CD14-positive monocyte (primary cell): ENCODE measurements at regions not wholly inside any gene's neighbourhood (a gene's known extent, or its start where the extent isn't known, plus 50 kb on each side); places are given as distances from the start of the nearest gene placed in this dataset.

Source experiments
- DNase-seq, 3 donors: peaks; one replicate each; pipeline ENCODE4 v3.0.0-alpha.2; 2011 to 2022
- H2AFZ ChIP-seq: 2 replicates; pipeline ENCODE4 v1.6.0; 2012; ENCODE audit warnings: mild to moderate bottlenecking, low read depth, low read length, inconsistent platforms; ENCODE audit not compliant: insufficient read depth, poor library complexity, severe bottlenecking
- H3K27ac ChIP-seq, 2 donors: 1 replicate in 1 of 2; 2 replicates in 1 of 2; pipeline ENCODE4 v1.5.1; 2012 to 2013; ENCODE audit warnings: low read length in 2 of 2, control low read depth in 1 of 2, inconsistent platforms in 1 of 2, low read depth in 1 of 2, mild to moderate bottlenecking in 1 of 2
- H3K27me3 ChIP-seq, 2 donors: one replicate each; pipeline versions ENCODE4 v1.6.0 to v1.6.1; 2011 to 2013; ENCODE audit warnings: low read length in 2 of 2; ENCODE audit not compliant: control insufficient read depth in 2 of 2, insufficient read depth in 2 of 2
- H3K36me3 ChIP-seq, 2 donors: replicated peaks in 1 of 2; 1 replicate in 1 of 2; 2 replicates in 1 of 2; pipeline versions ENCODE4 v1.5.1 to v1.6.1; 2012 to 2013; ENCODE audit warnings: low read length in 2 of 2, control low read depth in 1 of 2, inconsistent platforms in 1 of 2, mild to moderate bottlenecking in 1 of 2; ENCODE audit not compliant: insufficient read depth in 2 of 2, control insufficient read depth in 1 of 2
- H3K4me1 ChIP-seq, 2 donors: 1 replicate in 1 of 2; 2 replicates in 1 of 2; pipeline versions ENCODE4 v1.5.1 to v1.6.1; 2012 to 2013; ENCODE audit warnings: low read length in 2 of 2, control low read depth in 1 of 2, inconsistent platforms in 1 of 2, mild to moderate bottlenecking in 1 of 2, moderate library complexity in 1 of 2; ENCODE audit not compliant: insufficient read depth in 2 of 2, control insufficient read depth in 1 of 2
- H3K4me2 ChIP-seq: replicated peaks from 2 replicates; pipeline ENCODE3; 2012; ENCODE audit warnings: low read length, moderate library complexity, mild to moderate bottlenecking; ENCODE audit not compliant: poor library complexity, severe bottlenecking; ENCODE audit errors: extremely low read depth
- H3K4me3 ChIP-seq, 3 experiments: fragments of 200-600 bp in 1 of 3; sonication (generic) in 1 of 3; replicated peaks in 1 of 3; 1 replicate in 2 of 3; 2 replicates in 1 of 3; pipeline ENCODE4 v1.5.1; 2011 to 2013; ENCODE audit warnings: low read length in 3 of 3, mild to moderate bottlenecking in 3 of 3, control low read depth in 2 of 3, low read depth in 2 of 3, inconsistent platforms in 1 of 3, moderate library complexity in 1 of 3
- H3K79me2 ChIP-seq: 2 replicates; pipeline ENCODE4 v1.6.0; 2012; ENCODE audit warnings: mild to moderate bottlenecking, control low read depth, inconsistent platforms, low read length, moderate library complexity; ENCODE audit not compliant: insufficient read depth
- H3K9ac ChIP-seq: 2 replicates; pipeline ENCODE4 v1.6.0; 2017; ENCODE audit warnings: low read length, mild to moderate bottlenecking; ENCODE audit not compliant: insufficient read depth, poor library complexity, severe bottlenecking
- H3K9me3 ChIP-seq, 2 donors: replicated peaks in 1 of 2; 1 replicate in 1 of 2; 2 replicates in 1 of 2; pipeline versions ENCODE4 v1.5.1 to v1.6.1; 2012 to 2013; ENCODE audit warnings: low read length in 2 of 2, control low read depth in 1 of 2; ENCODE audit not compliant: control insufficient read depth in 1 of 2, insufficient read depth in 1 of 2
- H4K20me1 ChIP-seq: 2 replicates; pipeline ENCODE4 v1.6.0; 2012; ENCODE audit warnings: mild to moderate bottlenecking, low read length, control low read depth, moderate library complexity; ENCODE audit not compliant: insufficient read depth
- H3K27ac Mint-ChIP-seq, 7 donors: one replicate each; pipeline ENCODE4 v1.8.0; 2020; ENCODE audit warnings: mild to moderate bottlenecking in 7 of 7, mixed read lengths in 7 of 7, moderate library complexity in 6 of 7, inconsistent platforms in 2 of 7
- H3K27me3 Mint-ChIP-seq, 3 donors: one replicate each; pipeline ENCODE4 v1.8.0; 2021 to 2022; ENCODE audit warnings: low read depth in 3 of 3, mild to moderate bottlenecking in 3 of 3, mixed read lengths in 3 of 3, moderate library complexity in 3 of 3, inconsistent platforms in 1 of 3
- H3K36me3 Mint-ChIP-seq, 2 donors: one replicate each; pipeline ENCODE4 v1.8.0; 2020; ENCODE audit warnings: mixed read lengths in 2 of 2, inconsistent platforms in 1 of 2, mild to moderate bottlenecking in 1 of 2
- H3K4me1 Mint-ChIP-seq: one replicate; pipeline ENCODE4 v1.8.0; 2020; ENCODE audit warnings: mild to moderate bottlenecking, mixed read lengths
- H3K4me3 Mint-ChIP-seq, 2 donors: one replicate each; pipeline ENCODE4 v1.8.0; 2020; ENCODE audit warnings: mild to moderate bottlenecking in 2 of 2, mixed read lengths in 2 of 2, moderate library complexity in 1 of 2
- H3K9me3 Mint-ChIP-seq, 7 donors: one replicate each; pipeline ENCODE4 v1.8.0; 2020 to 2022; ENCODE audit warnings: mixed read lengths in 7 of 7, mild to moderate bottlenecking in 6 of 7, moderate library complexity in 6 of 7, inconsistent platforms in 2 of 7
- WGBS: methylation state at CpG from one replicate; pipeline ENCODE4 v1.1.5; 2013; ENCODE audit warnings: missing lambda C conversion rate; ENCODE audit not compliant: insufficient coverage; 5-methylcytosine and 5-hydroxymethylcytosine counted together
- intact Hi-C, 2 donors: fragments of 100-400 bp; cut with micrococcal nuclease; formaldehyde crosslinking; loops; one replicate each; pipeline versions ENCODE4 v1.15.0 to v1.15.1; 2023
- TF ChIP-seq, protein P1 (sequence below): fragments of 200-600 bp; IDR thresholded peaks from one replicate; pipeline ENCODE4 v1.8.0; 2022; ENCODE audit warnings: antibody characterized with exemption, mild to moderate bottlenecking

GRCh38 chr6:130681028-130681427, 146.2 kb upstream of the SMLR1 start:
- TF ChIP-seq, protein P1, sequence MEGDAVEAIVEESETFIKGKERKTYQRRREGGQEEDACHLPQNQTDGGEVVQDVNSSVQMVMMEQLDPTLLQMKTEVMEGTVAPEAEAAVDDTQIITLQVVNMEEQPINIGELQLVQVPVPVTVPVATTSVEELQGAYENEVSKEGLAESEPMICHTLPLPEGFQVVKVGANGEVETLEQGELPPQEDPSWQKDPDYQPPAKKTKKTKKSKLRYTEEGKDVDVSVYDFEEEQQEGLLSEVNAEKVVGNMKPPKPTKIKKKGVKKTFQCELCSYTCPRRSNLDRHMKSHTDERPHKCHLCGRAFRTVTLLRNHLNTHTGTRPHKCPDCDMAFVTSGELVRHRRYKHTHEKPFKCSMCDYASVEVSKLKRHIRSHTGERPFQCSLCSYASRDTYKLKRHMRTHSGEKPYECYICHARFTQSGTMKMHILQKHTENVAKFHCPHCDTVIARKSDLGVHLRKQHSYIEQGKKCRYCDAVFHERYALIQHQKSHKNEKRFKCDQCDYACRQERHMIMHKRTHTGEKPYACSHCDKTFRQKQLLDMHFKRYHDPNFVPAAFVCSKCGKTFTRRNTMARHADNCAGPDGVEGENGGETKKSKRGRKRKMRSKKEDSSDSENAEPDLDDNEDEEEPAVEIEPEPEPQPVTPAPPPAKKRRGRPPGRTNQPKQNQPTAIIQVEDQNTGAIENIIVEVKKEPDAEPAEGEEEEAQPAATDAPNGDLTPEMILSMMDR, result no peak
- Histone ChIP-seq H3K4me3 (no peak overlapping the region), H3K9ac (no peak overlapping the region), H3K4me1 (no peaks in the 10 kb centered on the region), H3K27ac (no peak overlapping the region), H3K27me3 (no peaks in the 10 kb centered on the region), H2AFZ (no peak overlapping the region), H3K79me2 (no peaks in the 10 kb centered on the region), H3K36me3 (no peaks in the 10 kb centered on the region), H3K4me2 (no peak overlapping the region), H3K9me3 (peaks cover 0 to 3% of the 10 kb centered on the region in 2 donors), H4K20me1 (no peaks in the 10 kb centered on the region)
- no peaks in the 10 kb centered on the region for H3K36me3 Mint-ChIP-seq
- H3K27me3 Mint-ChIP-seq, result peaks cover 0 to 1% (median 0%) of the 10 kb centered on the region in 3 donors
- peaks cover 0 to 6% (median 0%) of the 10 kb centered on the region in 7 donors for H3K9me3 Mint-ChIP-seq
- H3K4me3 Mint-ChIP-seq, result no peak overlapping the region
- no peak for DNase-seq
- no peaks in the 10 kb centered on the region for H3K4me1 Mint-ChIP-seq
- intact Hi-C loops, result no loop called here
- no peak overlapping the region for H3K27ac Mint-ChIP-seq
- no CpG with 5 or more reads among the region's 1 CpG for WGBS

GRCh38 chr6:130682066-130682465, 145.1 kb upstream of the SMLR1 start:
- no peak for DNase-seq
- Histone ChIP-seq H3K4me3 (no peak overlapping the region), H3K79me2 (no peaks in the 10 kb centered on the region), H3K27me3 (no peaks in the 10 kb centered on the region), H3K4me1 (no peaks in the 10 kb centered on the region), H3K36me3 (no peaks in the 10 kb centered on the region), H4K20me1 (no peaks in the 10 kb centered on the region), H3K27ac (no peak overlapping the region), H3K9me3 (peaks cover 0 to 3% of the 10 kb centered on the region in 2 donors), H2AFZ (no peak overlapping the region), H3K4me2 (no peak overlapping the region), H3K9ac (no peak overlapping the region)
- H3K4me1 Mint-ChIP-seq, result no peaks in the 10 kb centered on the region
- TF ChIP-seq, protein P1, result no peak
- no peak overlapping the region for H3K4me3 Mint-ChIP-seq
- peaks cover 0 to 1% (median 0%) of the 10 kb centered on the region in 3 donors for H3K27me3 Mint-ChIP-seq
- no peaks in the 10 kb centered on the region for H3K36me3 Mint-ChIP-seq
- H3K9me3 Mint-ChIP-seq, result peaks cover 0 to 5% (median 0%) of the 10 kb centered on the region in 7 donors
- intact Hi-C loops, result no loop called here
- WGBS, result 88% methylated on average over 4 of the region's 5 CpGs
- H3K27ac Mint-ChIP-seq, result no peak overlapping the region
